AG04450 (cell line): ENCODE measurements at regions not wholly inside any gene's neighbourhood (a gene's known extent, or its start where the extent isn't known, plus 50 kb on each side); places are given as distances from the start of the nearest gene placed in this dataset.

Source experiments
- CTCF ChIA-PET: fragments of 300-600, 350-600 bp; formaldehyde crosslinking; extraction: SDS; loops from one replicate; lab custom pipeline; 2022; ENCODE audit warnings: antibody characterized with exemption, inconsistent platforms; lab: Charles Lee
- POLR2A ChIA-PET: fragments of 350-600 bp; formaldehyde crosslinking; extraction: SDS; loops from one replicate; lab custom pipeline; 2021; ENCODE audit warnings: antibody characterized with exemption, inconsistent platforms; lab: Yijun Ruan, JAX
- DNase-seq: peaks from one replicate; pipeline ENCODE4 v3.0.0-alpha.2; 2011; ENCODE audit warnings: low read depth, low spot score
- H3K27ac ChIP-seq: one replicate; pipeline ENCODE4 v1.5.1; 2012; ENCODE audit warnings: low read depth, low read length, control low read depth
- H3K27me3 ChIP-seq: one replicate; pipeline ENCODE4 v1.6.0; 2012; ENCODE audit warnings: low read length; ENCODE audit not compliant: control insufficient read depth, insufficient read depth
- H3K4me3 ChIP-seq: 2 replicates; pipeline ENCODE4 v1.5.1; 2011; ENCODE audit warnings: mild to moderate bottlenecking, low read depth, low read length, control low read depth
- H3K9me3 ChIP-seq: 2 replicates; pipeline ENCODE4 v1.5.1; 2012; ENCODE audit warnings: low read length; ENCODE audit not compliant: control insufficient read depth, insufficient read depth
- TF ChIP-seq, protein P1 (sequence below): IDR thresholded peaks from 2 replicates; pipeline ENCODE4 v1.5.1; 2011; ENCODE audit warnings: low read depth, low read length, control low read depth, inconsistent platforms

DNA sequence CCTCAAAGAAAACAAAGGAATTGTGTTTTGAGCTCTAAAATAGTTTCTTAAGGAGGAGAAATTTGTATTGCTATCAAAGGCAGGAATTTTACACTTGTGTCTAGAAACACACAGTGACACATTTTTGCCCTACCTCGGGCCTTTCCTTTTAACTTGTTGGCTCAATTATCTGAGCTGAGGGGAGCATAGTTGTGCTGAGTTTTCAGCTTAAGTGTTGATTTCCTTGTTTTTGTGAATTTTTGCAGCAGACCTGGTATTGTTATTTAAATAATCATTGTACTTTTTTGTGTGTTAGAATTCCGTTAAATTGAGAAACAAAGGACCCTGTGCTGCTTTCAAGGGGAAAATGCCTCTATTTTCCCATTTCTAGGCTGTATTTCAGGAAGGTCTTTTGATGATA, 249.7 kb downstream of the CD83 start:
- TF ChIP-seq, protein P1, sequence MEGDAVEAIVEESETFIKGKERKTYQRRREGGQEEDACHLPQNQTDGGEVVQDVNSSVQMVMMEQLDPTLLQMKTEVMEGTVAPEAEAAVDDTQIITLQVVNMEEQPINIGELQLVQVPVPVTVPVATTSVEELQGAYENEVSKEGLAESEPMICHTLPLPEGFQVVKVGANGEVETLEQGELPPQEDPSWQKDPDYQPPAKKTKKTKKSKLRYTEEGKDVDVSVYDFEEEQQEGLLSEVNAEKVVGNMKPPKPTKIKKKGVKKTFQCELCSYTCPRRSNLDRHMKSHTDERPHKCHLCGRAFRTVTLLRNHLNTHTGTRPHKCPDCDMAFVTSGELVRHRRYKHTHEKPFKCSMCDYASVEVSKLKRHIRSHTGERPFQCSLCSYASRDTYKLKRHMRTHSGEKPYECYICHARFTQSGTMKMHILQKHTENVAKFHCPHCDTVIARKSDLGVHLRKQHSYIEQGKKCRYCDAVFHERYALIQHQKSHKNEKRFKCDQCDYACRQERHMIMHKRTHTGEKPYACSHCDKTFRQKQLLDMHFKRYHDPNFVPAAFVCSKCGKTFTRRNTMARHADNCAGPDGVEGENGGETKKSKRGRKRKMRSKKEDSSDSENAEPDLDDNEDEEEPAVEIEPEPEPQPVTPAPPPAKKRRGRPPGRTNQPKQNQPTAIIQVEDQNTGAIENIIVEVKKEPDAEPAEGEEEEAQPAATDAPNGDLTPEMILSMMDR: no peak
- Histone ChIP-seq H3K9me3 (no peaks in the 10 kb centered on the region), H3K27ac (no peak overlapping the region), H3K27me3 (peaks cover 2% of the 10 kb centered on the region), H3K4me3 (no peak overlapping the region)
- no peak for DNase-seq
- POLR2A ChIA-PET: no interaction called here
- CTCF ChIA-PET: no interaction called here

GRCh38 chr6:14369717-14370116, 252.1 kb downstream of the CD83 start:
- CTCF ChIA-PET: no interaction called here
- TF ChIP-seq, protein P1: no peak
- POLR2A ChIA-PET: no interaction called here
- Histone ChIP-seq H3K4me3 (no peak overlapping the region), H3K27me3 (peaks cover 7% of the 10 kb centered on the region), H3K9me3 (no peaks in the 10 kb centered on the region), H3K27ac (no peak overlapping the region)
- no peak for DNase-seq

DNA sequence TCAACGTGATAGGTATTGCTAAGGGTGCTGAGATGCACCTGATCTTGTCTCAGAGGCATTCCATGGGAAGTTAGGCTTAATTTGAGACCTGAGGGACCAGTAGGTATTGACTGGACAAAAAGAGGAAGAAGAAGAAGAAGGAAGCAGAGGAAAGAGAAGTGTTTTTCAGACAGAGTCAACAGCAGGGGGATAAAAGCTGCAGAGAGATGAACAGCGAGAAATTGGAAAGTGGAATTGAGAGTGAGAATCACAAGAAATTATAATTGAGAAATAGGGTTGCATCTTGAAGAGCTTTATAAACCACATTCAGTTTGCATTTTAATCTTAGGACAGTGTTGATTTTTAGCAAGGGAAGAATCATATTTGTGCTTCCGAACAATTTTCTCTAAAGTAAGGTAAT, 254.0 kb downstream of the CD83 start:
- H3K27me3 ChIP-seq: peaks cover 11% of the 10 kb centered on the region
- POLR2A ChIA-PET: no interaction called here
- TF ChIP-seq, protein P1: no peak
- no peak for DNase-seq
- CTCF ChIA-PET: no interaction called here
- no peaks in the 10 kb centered on the region for H3K9me3 ChIP-seq
- no peak overlapping the region for H3K4me3 ChIP-seq
- H3K27ac ChIP-seq: no peak overlapping the region

DNA sequence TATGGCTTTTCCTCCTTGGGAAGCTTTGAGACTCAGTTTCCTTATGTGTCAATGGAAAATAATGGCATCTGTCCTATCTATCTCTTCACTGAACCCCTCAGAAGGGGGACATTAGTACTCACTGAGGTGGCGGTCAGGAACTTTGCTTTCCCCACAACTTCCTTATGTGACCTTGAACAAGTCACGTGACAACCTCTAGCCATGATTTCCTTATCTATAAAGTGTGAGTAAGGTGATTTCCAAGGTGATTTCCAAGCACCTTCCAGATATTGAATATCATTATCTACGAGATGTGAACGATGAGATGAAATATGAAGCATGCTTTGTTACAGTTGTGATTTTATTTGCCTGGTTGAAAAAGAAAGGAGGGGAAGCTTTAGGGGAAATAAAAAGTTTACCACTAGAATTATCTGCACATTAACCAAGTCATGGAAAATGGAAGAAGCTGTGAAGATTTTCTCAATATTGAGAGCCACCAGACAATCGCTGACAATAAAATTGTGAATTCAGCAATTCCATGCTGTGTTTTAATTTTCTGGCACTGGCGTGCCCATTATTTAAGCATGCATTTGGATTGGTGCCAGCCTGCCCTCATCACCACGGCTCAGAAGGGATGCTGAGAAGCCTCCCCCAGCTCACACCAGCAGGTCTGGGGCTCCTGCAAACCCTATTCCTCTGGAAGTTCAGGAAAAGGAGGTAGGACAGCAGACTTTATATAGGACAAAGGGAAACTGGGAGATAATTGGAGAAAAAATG, 255.3 kb downstream of the CD83 start:
- ChIA-PET CTCF (no interaction called here), POLR2A (no interaction called here)
- no peak overlapping the region for H3K27ac ChIP-seq
- no peaks in the 10 kb centered on the region for H3K9me3 ChIP-seq
- no peak for DNase-seq
- H3K4me3 ChIP-seq: no peak overlapping the region
- TF ChIP-seq, protein P1: no peak
- H3K27me3 ChIP-seq: peaks cover 14% of the 10 kb centered on the region

DNA sequence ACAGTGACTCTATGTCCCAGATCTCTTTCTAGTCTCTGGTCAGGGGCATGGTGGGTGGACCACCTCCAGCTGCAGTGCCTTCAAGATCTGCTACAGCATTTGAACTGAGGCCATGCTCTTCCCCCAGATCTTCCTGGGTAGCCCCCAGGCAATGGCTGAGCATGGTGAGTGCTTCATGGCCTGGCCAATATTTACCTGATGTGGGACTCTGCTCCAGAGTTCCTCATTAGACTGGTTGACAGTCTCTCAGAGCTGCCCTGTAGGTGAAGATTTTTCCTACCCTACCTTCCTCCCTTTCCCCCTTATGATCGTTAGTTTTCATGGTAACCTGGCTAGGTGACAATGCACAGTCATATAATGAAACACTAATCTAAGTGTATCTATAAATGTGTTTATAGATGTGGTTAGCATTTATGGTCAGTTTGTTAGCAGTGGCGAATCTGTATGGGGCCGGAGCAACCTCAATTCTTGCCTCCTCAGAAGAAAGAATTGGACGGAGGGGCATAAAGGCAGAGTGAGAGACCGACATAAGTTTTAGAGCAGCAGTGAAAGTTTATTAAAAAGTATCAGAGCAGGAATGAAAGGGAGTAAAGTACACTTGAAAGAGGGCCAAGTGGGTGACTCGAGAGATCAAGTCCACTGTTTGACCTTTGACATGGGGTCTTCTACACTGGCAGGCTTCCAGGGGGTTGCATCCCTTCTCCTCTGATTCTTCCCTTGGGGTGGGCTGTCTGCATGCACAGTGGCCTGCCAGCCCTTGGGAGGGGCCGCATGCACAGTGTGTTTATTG, 256.3 kb downstream of the CD83 start:
- H3K27ac ChIP-seq: no peak overlapping the region
- no peak overlapping the region for H3K4me3 ChIP-seq
- no peaks in the 10 kb centered on the region for H3K9me3 ChIP-seq
- no peak for DNase-seq
- H3K27me3 ChIP-seq: peaks cover 14% of the 10 kb centered on the region
- POLR2A ChIA-PET: no interaction called here
- TF ChIP-seq, protein P1: no peak
- CTCF ChIA-PET: no interaction called here
